ENCODE measurements at regions not wholly inside any gene's neighbourhood (a gene's known extent, or its start where the extent isn't known, plus 50 kb on each side); places are given as distances from the start of the nearest gene placed in this dataset.

GRCh38 chr5:89908876-89909275 lies 500.7 kb downstream of the CETN3 start:
- TF ChIP-seq CTCF (IDR thresholded peaks at IDR 0.05) (no peak), POLR2A (IDR thresholded peaks at IDR 0.05) (no peak)
